H1 (cell line): ENCODE measurements at regions not wholly inside any gene's neighbourhood (a gene's known extent, or its start where the extent isn't known, plus 50 kb on each side); places are given as distances from the start of the nearest gene placed in this dataset.

Source experiments
- BCL11A ChIP-seq, 2 experiments: IDR thresholded peaks; one replicate each; pipeline ENCODE4 v1.6.1; 2011; ENCODE audit warnings: low read depth in 2 of 2, low read length in 2 of 2, mild to moderate bottlenecking in 2 of 2
- NANOG ChIP-seq: IDR thresholded peaks from 2 replicates; pipeline ENCODE4 v1.6.1; 2011; ENCODE audit warnings: low read length, low read depth, mild to moderate bottlenecking, inconsistent platforms; ENCODE audit not compliant: insufficient read depth, poor library complexity, severe bottlenecking
- SUZ12 ChIP-seq: fragments of 200-600 bp; sonication (generic); IDR thresholded peaks from 2 replicates; pipeline ENCODE4 v1.6.1; 2012; ENCODE audit warnings: mild to moderate bottlenecking, inconsistent platforms, low read length, moderate library complexity, mixed read lengths
- TEAD4 ChIP-seq: IDR thresholded peaks from 2 replicates; pipeline ENCODE4 v1.6.1; 2012; ENCODE audit warnings: low read depth, low read length, inconsistent platforms, mixed read lengths
- TF ChIP-seq, protein P1 (sequence below): fragments of 300-600 bp; sonication (generic); IDR thresholded peaks from 2 replicates; pipeline ENCODE4 v1.7.1; 2012; ENCODE audit warnings: low read length, moderate library complexity, mild to moderate bottlenecking, inconsistent platforms; ENCODE audit not compliant: insufficient replicate concordance

GRCh38 chr5:40238066-40238745 is 441.5 kb upstream of the PTGER4 start (continued):
- TF ChIP-seq, protein P1, sequence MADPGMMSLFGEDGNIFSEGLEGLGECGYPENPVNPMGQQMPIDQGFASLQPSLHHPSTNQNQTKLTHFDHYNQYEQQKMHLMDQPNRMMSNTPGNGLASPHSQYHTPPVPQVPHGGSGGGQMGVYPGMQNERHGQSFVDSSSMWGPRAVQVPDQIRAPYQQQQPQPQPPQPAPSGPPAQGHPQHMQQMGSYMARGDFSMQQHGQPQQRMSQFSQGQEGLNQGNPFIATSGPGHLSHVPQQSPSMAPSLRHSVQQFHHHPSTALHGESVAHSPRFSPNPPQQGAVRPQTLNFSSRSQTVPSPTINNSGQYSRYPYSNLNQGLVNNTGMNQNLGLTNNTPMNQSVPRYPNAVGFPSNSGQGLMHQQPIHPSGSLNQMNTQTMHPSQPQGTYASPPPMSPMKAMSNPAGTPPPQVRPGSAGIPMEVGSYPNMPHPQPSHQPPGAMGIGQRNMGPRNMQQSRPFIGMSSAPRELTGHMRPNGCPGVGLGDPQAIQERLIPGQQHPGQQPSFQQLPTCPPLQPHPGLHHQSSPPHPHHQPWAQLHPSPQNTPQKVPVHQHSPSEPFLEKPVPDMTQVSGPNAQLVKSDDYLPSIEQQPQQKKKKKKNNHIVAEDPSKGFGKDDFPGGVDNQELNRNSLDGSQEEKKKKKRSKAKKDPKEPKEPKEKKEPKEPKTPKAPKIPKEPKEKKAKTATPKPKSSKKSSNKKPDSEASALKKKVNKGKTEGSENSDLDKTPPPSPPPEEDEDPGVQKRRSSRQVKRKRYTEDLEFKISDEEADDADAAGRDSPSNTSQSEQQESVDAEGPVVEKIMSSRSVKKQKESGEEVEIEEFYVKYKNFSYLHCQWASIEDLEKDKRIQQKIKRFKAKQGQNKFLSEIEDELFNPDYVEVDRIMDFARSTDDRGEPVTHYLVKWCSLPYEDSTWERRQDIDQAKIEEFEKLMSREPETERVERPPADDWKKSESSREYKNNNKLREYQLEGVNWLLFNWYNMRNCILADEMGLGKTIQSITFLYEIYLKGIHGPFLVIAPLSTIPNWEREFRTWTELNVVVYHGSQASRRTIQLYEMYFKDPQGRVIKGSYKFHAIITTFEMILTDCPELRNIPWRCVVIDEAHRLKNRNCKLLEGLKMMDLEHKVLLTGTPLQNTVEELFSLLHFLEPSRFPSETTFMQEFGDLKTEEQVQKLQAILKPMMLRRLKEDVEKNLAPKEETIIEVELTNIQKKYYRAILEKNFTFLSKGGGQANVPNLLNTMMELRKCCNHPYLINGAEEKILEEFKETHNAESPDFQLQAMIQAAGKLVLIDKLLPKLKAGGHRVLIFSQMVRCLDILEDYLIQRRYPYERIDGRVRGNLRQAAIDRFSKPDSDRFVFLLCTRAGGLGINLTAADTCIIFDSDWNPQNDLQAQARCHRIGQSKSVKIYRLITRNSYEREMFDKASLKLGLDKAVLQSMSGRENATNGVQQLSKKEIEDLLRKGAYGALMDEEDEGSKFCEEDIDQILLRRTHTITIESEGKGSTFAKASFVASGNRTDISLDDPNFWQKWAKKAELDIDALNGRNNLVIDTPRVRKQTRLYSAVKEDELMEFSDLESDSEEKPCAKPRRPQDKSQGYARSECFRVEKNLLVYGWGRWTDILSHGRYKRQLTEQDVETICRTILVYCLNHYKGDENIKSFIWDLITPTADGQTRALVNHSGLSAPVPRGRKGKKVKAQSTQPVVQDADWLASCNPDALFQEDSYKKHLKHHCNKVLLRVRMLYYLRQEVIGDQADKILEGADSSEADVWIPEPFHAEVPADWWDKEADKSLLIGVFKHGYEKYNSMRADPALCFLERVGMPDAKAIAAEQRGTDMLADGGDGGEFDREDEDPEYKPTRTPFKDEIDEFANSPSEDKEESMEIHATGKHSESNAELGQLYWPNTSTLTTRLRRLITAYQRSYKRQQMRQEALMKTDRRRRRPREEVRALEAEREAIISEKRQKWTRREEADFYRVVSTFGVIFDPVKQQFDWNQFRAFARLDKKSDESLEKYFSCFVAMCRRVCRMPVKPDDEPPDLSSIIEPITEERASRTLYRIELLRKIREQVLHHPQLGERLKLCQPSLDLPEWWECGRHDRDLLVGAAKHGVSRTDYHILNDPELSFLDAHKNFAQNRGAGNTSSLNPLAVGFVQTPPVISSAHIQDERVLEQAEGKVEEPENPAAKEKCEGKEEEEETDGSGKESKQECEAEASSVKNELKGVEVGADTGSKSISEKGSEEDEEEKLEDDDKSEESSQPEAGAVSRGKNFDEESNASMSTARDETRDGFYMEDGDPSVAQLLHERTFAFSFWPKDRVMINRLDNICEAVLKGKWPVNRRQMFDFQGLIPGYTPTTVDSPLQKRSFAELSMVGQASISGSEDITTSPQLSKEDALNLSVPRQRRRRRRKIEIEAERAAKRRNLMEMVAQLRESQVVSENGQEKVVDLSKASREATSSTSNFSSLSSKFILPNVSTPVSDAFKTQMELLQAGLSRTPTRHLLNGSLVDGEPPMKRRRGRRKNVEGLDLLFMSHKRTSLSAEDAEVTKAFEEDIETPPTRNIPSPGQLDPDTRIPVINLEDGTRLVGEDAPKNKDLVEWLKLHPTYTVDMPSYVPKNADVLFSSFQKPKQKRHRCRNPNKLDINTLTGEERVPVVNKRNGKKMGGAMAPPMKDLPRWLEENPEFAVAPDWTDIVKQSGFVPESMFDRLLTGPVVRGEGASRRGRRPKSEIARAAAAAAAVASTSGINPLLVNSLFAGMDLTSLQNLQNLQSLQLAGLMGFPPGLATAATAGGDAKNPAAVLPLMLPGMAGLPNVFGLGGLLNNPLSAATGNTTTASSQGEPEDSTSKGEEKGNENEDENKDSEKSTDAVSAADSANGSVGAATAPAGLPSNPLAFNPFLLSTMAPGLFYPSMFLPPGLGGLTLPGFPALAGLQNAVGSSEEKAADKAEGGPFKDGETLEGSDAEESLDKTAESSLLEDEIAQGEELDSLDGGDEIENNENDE, result no peak
- TF ChIP-seq NANOG, result no peak
- TF ChIP-seq BCL11A (IDR thresholded peaks at IDR 0.05; ENCODE audit: low read depth in 2 of 2, low read length in 2 of 2), result no peak
- TF ChIP-seq SUZ12, result no peak
- TF ChIP-seq TEAD4, result no peak
